K562 (cell line): ENCODE measurements at regions not wholly inside any gene's neighbourhood (a gene's known extent, or its start where the extent isn't known, plus 50 kb on each side); places are given as distances from the start of the nearest gene placed in this dataset.

Experiments used
- ARID2 ChIP-seq: fragments of 450-650 bp; IDR thresholded peaks from 2 replicates; pipeline ENCODE4 v1.6.1; 2017; ENCODE audit warnings: antibody characterized with exemption, mild to moderate bottlenecking
- CBFA2T3 ChIP-seq: fragments of 450-650 bp; IDR thresholded peaks from 2 replicates; pipeline ENCODE4 v1.6.1; 2017
- CC2D1A ChIP-seq: fragments of 450-650 bp; IDR thresholded peaks from 2 replicates; pipeline ENCODE4 v1.6.1; 2017; ENCODE audit warnings: mild to moderate bottlenecking
- FOXK2 ChIP-seq, 2 experiments: fragments of 450-650 bp; IDR thresholded peaks in 1 of 2; conservative IDR thresholded peaks in 1 of 2; 2 replicates each; pipeline ENCODE4 v1.6.1; 2016; ENCODE audit warnings: low read depth in 2 of 2, mild to moderate bottlenecking in 1 of 2
- GATAD2A ChIP-seq: fragments of 450-650 bp; IDR thresholded peaks from 2 replicates; pipeline ENCODE4 v1.6.1; 2017
- JUND ChIP-seq, 2 experiments: IDR thresholded peaks; 2 replicates in 1 of 2; 3 replicates in 1 of 2; pipeline ENCODE4 v1.6.1; 2011; ENCODE audit warnings: borderline replicate concordance in 2 of 2, low read depth in 2 of 2, low read length in 2 of 2, improper control_type of control experiment in 1 of 2, missing biosample characterization in 1 of 2, missing genetic modification characterization in 1 of 2, missing genetic modification reagents in 1 of 2
- KDM2B ChIP-seq: fragments of 250-450 bp; sonication (Bioruptor Pico); IDR thresholded peaks from 2 replicates; pipeline ENCODE4 v1.8.0; 2021; ENCODE audit warnings: mild to moderate bottlenecking, moderate library complexity
- KDM5B ChIP-seq: fragments of 200-600 bp; sonication (generic); IDR thresholded peaks from 2 replicates; pipeline ENCODE4 v1.6.1; 2012; ENCODE audit warnings: low read depth, mild to moderate bottlenecking, moderate library complexity, low read length, control low read depth, inconsistent platforms; ENCODE audit not compliant: insufficient replicate concordance
- NFE2L1 ChIP-seq: fragments of 450-650 bp; IDR thresholded peaks from 2 replicates; pipeline ENCODE4 v1.6.1; 2016; ENCODE audit warnings: missing genetic modification characterization, low read depth, mild to moderate bottlenecking, missing compliant biosample characterization, moderate library complexity, borderline replicate concordance
- NFIC ChIP-seq: fragments of 450-650 bp; IDR thresholded peaks from 2 replicates; pipeline ENCODE4 v1.6.1; 2017; ENCODE audit warnings: mild to moderate bottlenecking, inconsistent platforms
- PKNOX1 ChIP-seq: fragments of 450-650 bp; IDR thresholded peaks from 2 replicates; pipeline ENCODE4 v1.6.1; 2016
- SIN3A ChIP-seq, 2 experiments: fragments of 150-350 bp in 1 of 2; IDR thresholded peaks; 2 replicates each; pipeline ENCODE4 v1.6.1; 2011 to 2016; ENCODE audit warnings: borderline replicate concordance in 2 of 2, low read depth in 2 of 2, low read length in 2 of 2, mild to moderate bottlenecking in 2 of 2, moderate library complexity in 2 of 2; ENCODE audit not compliant: control insufficient read depth in 1 of 2
- TCF15 ChIP-seq: fragments of 250-450 bp; sonication (Bioruptor Pico); IDR thresholded peaks from 2 replicates; pipeline ENCODE4 v1.8.0; 2022; ENCODE audit warnings: moderate library complexity, mild to moderate bottlenecking, inconsistent platforms
- TCF3 ChIP-seq: sonication (generic); formaldehyde crosslinking; IDR thresholded peaks from 2 replicates; pipeline ENCODE4 v1.4.0; 2020; ENCODE audit warnings: mild to moderate bottlenecking, missing genetic modification reagents
- TRIM25 ChIP-seq: fragments of 450-650 bp; IDR thresholded peaks from 2 replicates; pipeline ENCODE4 v1.7.0; 2016; ENCODE audit warnings: borderline replicate concordance
- ZC3H8 ChIP-seq: fragments of 450-650 bp; IDR thresholded peaks from 2 replicates; pipeline ENCODE4 v1.6.1; 2017
- ZNF121 ChIP-seq: sonication (generic); formaldehyde crosslinking; conservative IDR thresholded peaks from 2 replicates; pipeline ENCODE4 v1.8.0; 2022; ENCODE audit warnings: missing genetic modification reagents
- ZNF778 ChIP-seq: fragments of 450-650 bp; formaldehyde crosslinking; IDR thresholded peaks from 2 replicates; pipeline ENCODE4 v1.4.0; 2020; ENCODE audit warnings: mild to moderate bottlenecking, moderate library complexity
- TF ChIP-seq, protein P1 (sequence below): fragments of 450-650 bp; IDR thresholded peaks from 2 replicates; pipeline ENCODE4 v1.6.1; 2018; ENCODE audit warnings: mild to moderate bottlenecking, low read depth; ENCODE audit not compliant: partially characterized antibody
- TF ChIP-seq, protein P2 (sequence below): sonication (generic); formaldehyde crosslinking; IDR thresholded peaks from 2 replicates; pipeline ENCODE4 v1.8.0; 2023; ENCODE audit warnings: mild to moderate bottlenecking, missing genetic modification reagents
- TF ChIP-seq, protein P3 (sequence below): IDR thresholded peaks from 2 replicates; pipeline ENCODE4 v1.6.1; 2016; ENCODE audit warnings: missing genetic modification characterization, missing compliant biosample characterization

DNA sequence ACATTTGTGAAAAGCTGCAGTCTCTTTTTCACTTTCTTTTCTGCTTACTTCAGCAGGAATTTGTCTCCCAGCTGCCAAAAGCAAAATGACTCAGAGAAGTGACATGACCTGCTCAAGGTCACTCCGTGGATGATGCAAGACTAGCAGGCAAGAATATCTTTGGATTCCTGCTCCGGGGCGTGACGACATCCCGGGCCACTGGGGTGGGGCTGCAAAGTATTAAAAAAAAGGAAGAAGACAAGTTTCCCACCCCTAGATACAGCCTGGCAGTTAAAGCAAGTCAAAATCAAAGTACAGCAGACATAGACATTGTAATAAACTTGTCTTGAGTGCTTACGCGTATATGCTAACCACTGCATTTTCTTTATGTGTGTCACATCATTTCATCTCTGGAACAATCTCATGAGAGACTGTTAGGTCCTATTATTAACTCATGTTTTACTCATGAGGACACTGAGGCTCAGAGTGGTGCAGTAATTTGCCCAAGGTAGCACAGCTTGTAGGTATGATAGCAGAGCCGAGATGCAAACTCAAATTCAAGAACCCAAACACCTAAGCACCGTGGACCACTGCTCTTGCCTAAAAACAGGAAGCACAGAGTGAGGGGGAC is 485.2 kb upstream of the PROK2 start (continued):
- TF ChIP-seq PKNOX1 (peak; percentile 76), FOXK2 (conservative IDR thresholded peaks at IDR 0.05 in 1 of 2, IDR thresholded peaks at IDR 0.05 in 1 of 2; ENCODE audit: low read depth in 2 of 2) (0 out of 4 replicates have a peak, but pooled peaks of 1 of the 2 experiments have one; percentile 14), TRIM25 (no peak), KDM5B (no peak), JUND (IDR thresholded peaks at IDR 0.05; ENCODE audit: borderline replicate concordance, low read depth, low read length) (peak; percentile 99), JUND (tag; IDR thresholded peaks at IDR 0.05; ENCODE audit: borderline replicate concordance, low read depth, low read length) (peak; percentile 97), ZNF778 (CRISPR knock-in tag) (no peak), ZC3H8 (no peak), TCF15 (CRISPR knock-in tag) (no peak), CBFA2T3 (peak; percentile 49; the same call in 1 of the 2 replicates), GATAD2A (no peak), KDM2B (CRISPR knock-in tag) (no peak), TCF3 (CRISPR knock-in tag) (peak; percentile 51), NFE2L1 (tag) (no peak), CC2D1A (no peak), NFIC (no peak), ARID2 (no peak), SIN3A (IDR thresholded peaks at IDR 0.05; ENCODE audit: borderline replicate concordance in 2 of 2, control insufficient read depth in 1 of 2, low read depth in 2 of 2, low read length in 2 of 2) (no peak), ZNF121 (no peak)
- TF ChIP-seq, protein P1, sequence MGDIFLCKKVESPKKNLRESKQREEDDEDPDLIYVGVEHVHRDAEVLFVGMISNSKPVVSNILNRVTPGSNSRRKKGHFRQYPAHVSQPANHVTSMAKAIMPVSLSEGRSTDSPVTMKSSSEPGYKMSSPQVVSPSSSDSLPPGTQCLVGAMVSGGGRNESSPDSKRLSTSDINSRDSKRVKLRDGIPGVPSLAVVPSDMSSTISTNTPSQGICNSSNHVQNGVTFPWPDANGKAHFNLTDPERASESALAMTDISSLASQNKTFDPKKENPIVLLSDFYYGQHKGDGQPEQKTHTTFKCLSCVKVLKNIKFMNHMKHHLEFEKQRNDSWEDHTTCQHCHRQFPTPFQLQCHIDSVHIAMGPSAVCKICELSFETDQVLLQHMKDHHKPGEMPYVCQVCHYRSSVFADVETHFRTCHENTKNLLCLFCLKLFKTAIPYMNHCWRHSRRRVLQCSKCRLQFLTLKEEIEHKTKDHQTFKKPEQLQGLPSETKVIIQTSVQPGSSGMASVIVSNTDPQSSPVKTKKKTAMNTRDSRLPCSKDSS: no peak
- TF ChIP-seq, protein P2, sequence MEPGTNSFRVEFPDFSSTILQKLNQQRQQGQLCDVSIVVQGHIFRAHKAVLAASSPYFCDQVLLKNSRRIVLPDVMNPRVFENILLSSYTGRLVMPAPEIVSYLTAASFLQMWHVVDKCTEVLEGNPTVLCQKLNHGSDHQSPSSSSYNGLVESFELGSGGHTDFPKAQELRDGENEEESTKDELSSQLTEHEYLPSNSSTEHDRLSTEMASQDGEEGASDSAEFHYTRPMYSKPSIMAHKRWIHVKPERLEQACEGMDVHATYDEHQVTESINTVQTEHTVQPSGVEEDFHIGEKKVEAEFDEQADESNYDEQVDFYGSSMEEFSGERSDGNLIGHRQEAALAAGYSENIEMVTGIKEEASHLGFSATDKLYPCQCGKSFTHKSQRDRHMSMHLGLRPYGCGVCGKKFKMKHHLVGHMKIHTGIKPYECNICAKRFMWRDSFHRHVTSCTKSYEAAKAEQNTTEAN: no peak
- TF ChIP-seq, protein P3, sequence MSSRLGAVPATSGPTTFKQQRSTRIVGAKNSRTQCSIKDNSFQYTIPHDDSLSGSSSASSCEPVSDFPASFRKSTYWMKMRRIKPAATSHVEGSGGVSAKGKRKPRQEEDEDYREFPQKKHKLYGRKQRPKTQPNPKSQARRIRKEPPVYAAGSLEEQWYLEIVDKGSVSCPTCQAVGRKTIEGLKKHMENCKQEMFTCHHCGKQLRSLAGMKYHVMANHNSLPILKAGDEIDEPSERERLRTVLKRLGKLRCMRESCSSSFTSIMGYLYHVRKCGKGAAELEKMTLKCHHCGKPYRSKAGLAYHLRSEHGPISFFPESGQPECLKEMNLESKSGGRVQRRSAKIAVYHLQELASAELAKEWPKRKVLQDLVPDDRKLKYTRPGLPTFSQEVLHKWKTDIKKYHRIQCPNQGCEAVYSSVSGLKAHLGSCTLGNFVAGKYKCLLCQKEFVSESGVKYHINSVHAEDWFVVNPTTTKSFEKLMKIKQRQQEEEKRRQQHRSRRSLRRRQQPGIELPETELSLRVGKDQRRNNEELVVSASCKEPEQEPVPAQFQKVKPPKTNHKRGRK (tag): no peak
